ENCODE measurements at regions not wholly inside any gene's neighbourhood (a gene's known extent, or its start where the extent isn't known, plus 50 kb on each side); places are given as distances from the start of the nearest gene placed in this dataset.

DNA sequence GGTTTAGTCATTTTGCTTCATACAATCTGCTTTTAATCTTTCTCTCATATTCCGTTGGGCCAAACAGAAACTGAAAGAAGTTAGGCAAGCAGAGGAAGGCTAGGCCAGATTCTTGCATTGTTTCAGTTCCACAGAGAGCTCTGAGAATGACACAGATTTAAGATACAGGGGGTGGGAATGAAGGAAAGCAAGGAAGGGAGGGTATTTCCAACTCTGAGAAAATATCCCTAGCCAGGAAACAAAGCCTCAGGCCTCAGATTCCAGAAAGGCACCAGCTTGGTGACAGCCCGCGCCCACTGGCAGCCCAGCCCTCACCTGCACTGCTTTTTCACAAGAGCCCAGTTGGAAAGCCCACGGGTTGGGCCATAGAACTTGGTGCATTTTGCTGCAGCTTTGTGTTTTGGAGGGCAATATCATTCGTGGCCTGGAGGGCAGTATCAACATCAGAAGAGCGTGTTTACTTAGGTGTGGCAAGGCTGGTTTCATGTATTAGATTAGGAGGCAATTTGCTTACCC lies 63.5 kb downstream of the ENC1 start:
- DNase-seq (ENCODE audit: low read depth) = peak; percentile 63

DNA sequence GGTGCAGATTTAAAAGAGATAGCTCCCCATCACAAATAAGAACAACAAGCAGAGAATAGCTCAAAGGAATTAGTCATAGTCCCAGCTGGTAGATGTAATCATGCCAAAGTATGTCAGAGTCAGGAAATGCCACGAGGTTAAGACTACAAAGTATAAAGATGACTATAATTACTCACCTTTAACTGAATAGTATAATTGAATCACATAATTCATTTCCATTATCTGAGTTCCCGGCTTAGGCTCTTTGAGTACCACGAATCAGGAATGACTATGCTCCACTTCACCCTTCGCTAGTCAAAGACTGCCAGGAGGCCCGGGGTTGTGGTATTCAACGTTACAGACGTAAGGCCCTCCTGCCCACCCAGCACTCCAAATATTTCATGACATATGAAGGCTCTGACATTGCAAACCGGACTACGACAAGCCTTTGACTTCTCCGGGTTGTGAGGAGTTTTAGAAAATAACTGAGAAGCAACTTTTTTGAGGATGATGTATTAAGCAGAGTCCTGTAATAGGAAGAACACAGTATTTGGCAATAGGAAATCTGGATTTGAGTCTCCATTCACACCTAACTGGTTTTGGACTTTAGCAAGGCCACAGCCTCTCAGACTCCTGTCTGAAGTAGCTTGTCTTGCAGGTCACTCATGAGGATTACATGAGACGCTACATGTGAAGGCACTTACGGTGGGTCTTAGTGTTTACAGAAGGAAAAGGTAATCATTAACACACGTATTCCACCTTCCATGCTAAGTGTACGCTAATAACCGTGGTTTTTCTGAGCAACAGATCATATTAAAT lies 64.6 kb downstream of the ENC1 start:
- DNase-seq (ENCODE audit: low read depth) = peak; percentile 89

- no peak for DNase-seq (ENCODE audit: low read depth)
These were observed 70.3 kb downstream of the ENC1 start for GRCh38 chr5:74570250-74570649.

- no peak for DNase-seq (ENCODE audit: low read depth)
These were observed 73.0 kb downstream of the ENC1 start for GRCh38 chr5:74567411-74567995.

DNA sequence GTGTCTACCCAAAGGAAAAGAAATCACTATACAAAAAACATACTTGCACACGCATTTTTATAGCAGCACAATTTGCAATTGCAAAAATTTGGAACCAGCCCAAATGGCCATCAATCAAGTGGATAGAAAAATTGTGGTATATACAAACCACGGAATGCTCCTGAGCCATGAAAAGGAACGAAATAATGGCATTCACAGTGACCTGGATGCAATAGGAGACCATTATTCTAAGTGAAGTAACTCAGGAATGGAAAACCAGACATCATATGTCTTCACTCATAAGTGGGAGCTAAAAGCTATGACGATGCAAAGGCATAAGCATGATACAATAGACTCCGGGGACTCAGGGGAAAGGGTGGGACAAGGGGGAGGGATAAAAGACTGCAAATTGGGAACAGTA lies 78.4 kb downstream of the ENC1 start:
- peak; percentile 51 for DNase-seq (ENCODE audit: low read depth)

GRCh38 chr5:74560245-74560644 lies 80.3 kb downstream of the ENC1 start:
- no peak for DNase-seq (ENCODE audit: low read depth)

- peak; percentile 56 for DNase-seq (ENCODE audit: low read depth)
These were observed 83.6 kb downstream of the ENC1 start for GRCh38 chr5:74556631-74557595.

DNA sequence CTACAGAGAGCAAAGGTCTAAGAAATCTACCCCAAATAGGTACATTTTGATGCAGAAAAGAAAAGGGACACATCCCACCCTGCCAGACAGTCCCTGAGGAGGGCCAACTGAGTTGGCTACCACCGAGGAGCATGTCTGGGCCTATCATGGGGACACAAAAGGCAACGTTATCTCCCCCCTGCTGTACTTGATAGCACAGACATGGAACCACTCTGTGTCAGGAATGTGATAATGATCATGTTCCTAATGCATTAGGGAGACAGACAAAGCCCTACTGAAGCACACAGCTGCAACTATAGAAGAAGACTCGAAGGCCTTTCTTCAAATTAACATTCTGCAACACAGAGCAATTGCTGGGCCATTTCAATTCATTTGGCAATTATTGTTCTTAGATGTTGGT lies 84.5 kb downstream of the ENC1 start:
- no peak for DNase-seq (ENCODE audit: low read depth)

- peak; percentile 9 for DNase-seq (ENCODE audit: low read depth)
These were observed 88.4 kb downstream of the ENC1 start for GRCh38 chr5:74552101-74552500.

- DNase-seq (ENCODE audit: low read depth) = no peak
These were observed 89.6 kb downstream of the ENC1 start for GRCh38 chr5:74550927-74551326.

- no peak for DNase-seq (ENCODE audit: low read depth)
These were observed 91.1 kb downstream of the ENC1 start for GRCh38 chr5:74549384-74549783.

GRCh38 chr5:74546796-74547195 lies 93.7 kb downstream of the ENC1 start:
- DNase-seq (ENCODE audit: low read depth) = peak; percentile 18

DNA sequence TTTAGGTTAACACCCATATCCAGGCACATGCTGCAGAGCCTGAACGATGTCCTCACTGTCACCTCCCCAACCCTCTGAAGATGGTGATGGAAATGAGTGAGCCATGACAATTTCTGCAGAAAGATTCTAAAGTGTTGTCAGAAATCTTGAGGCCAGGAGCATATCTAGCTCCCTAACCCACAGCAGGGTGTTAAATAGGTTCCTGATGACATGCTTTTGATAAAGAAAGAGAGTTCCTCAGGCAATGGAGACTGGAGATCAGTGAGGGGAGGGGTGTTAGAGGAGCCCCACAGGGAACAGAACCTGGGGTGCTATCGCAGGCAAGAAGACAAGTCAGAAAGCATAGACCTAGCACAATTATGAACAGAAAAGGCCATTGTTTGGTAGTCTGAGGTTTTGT lies 95.7 kb downstream of the ENC1 start:
- no peak for DNase-seq (ENCODE audit: low read depth)

- DNase-seq (ENCODE audit: low read depth) = peak; percentile 97
These were observed 97.1 kb downstream of the ENC1 start for GRCh38 chr5:74543162-74543995.

GRCh38 chr5:74542482-74542881 lies 98.0 kb downstream of the ENC1 start:
- DNase-seq (ENCODE audit: low read depth) = peak; percentile 44

DNA sequence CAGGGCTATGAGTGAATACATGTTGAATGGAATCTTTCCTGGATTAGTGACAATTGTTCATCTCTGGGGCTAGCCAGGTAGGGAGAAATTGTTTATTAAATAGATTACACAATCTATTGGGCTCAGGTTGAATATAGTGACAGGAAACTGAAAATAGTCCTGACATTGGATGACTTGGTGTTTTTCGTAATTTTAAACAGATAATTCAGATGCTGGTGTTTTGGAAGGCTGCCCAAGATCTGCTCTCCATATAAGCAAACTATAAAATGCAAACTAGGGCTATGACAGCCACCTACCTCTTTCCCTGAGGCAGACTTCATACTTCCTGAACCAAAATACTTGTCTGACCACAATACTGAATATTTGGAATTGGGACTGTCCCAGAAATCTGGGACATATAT lies 99.1 kb downstream of the ENC1 start:
- DNase-seq (ENCODE audit: low read depth) = peak; percentile 11

- no peak for DNase-seq (ENCODE audit: low read depth)
These were observed 99.9 kb downstream of the ENC1 start for GRCh38 chr5:74540622-74541021.

DNA sequence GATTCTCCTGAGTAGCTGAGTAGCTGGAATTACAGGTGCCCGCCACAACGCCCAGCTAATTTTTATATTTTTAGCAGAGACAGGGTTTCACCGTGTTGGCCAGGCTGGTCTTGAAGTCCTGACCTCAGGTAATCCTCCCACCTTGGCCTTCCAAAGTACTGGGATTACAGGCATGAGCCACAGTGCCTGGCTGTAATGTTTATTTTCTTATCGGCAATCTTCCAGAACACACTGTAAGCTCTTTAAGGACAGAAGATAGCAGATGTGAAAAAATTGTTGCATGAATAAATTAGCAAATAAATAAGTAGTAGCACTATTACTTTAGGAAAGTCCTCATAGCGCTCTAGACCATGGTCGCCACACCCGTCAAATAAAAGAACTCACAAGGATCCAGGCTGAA lies 100.5 kb downstream of the ENC1 start:
- DNase-seq (ENCODE audit: low read depth) = no peak

GRCh38 chr5:74538206-74538661 lies 102.3 kb downstream of the ENC1 start:
- peak; percentile 92 for DNase-seq (ENCODE audit: low read depth)

GRCh38 chr5:74536658-74537057 lies 103.9 kb downstream of the ENC1 start:
- DNase-seq (ENCODE audit: low read depth) = no peak

GRCh38 chr5:74535926-74536325 lies 104.6 kb downstream of the ENC1 start:
- DNase-seq (ENCODE audit: low read depth) = no peak
